ENCODE measurements at regions not wholly inside any gene's neighbourhood (a gene's known extent, or its start where the extent isn't known, plus 50 kb on each side); places are given as distances from the start of the nearest gene placed in this dataset.

DNA sequence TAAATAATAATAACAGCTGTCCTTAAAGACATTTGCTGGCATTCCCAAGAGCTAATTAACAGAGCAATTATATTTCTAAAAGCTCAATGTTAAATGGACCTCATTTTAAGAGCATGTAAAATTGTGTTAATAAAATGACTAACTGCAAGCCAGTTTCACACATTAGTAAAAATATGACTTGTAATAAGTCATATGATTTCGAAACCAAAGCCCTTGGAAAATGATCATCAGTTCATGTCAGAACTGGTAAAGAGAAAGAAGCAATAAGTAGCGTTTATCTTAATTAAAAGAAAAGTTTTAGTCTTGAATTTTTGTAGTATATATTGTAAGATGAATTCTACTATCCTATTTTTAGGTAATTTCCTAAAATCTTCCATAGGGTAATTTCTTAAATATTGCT is 310.7 kb downstream of the CNTN3 start:
- CTCF ChIA-PET: no interaction called here
- no TSS peak for BruUV-seq (replicated peaks)
- H3K36me3 ChIP-seq (ENCODE audit: control insufficient read depth, insufficient read depth, low read length): no peaks in the 10 kb centered on the region
- intact Hi-C loops (cut with micrococcal nuclease; ENCODE audit: unreplicated experiment): no loop called here
- no peaks in the 10 kb centered on the region for H3K9me3 ChIP-seq
- H3K4me3 ChIP-seq (ENCODE audit: low read depth, low read length): no peak overlapping the region
- no peak overlapping the region for H3K4me3 Mint-ChIP-seq (ENCODE audit: unreplicated experiment)
- TF ChIP-seq, protein P1, sequence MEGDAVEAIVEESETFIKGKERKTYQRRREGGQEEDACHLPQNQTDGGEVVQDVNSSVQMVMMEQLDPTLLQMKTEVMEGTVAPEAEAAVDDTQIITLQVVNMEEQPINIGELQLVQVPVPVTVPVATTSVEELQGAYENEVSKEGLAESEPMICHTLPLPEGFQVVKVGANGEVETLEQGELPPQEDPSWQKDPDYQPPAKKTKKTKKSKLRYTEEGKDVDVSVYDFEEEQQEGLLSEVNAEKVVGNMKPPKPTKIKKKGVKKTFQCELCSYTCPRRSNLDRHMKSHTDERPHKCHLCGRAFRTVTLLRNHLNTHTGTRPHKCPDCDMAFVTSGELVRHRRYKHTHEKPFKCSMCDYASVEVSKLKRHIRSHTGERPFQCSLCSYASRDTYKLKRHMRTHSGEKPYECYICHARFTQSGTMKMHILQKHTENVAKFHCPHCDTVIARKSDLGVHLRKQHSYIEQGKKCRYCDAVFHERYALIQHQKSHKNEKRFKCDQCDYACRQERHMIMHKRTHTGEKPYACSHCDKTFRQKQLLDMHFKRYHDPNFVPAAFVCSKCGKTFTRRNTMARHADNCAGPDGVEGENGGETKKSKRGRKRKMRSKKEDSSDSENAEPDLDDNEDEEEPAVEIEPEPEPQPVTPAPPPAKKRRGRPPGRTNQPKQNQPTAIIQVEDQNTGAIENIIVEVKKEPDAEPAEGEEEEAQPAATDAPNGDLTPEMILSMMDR (IDR thresholded peaks at IDR 0.05; ENCODE audit: insufficient read depth in 1 of 2, low read depth in 1 of 2, low read length in 1 of 2, severe bottlenecking in 1 of 2, unreplicated experiment in 1 of 2): no peak
- no peaks in the 10 kb centered on the region for H3K27me3 Mint-ChIP-seq (ENCODE audit: insufficient read depth, unreplicated experiment)
- no peaks in the 10 kb centered on the region for H3K36me3 Mint-ChIP-seq (ENCODE audit: insufficient read depth, unreplicated experiment)
- no peak for DNase-seq
- POLR2A ChIA-PET: no interaction called here
- H3K27me3 ChIP-seq (replicated peaks; ENCODE audit: control insufficient read depth, insufficient read depth, low read length): no peaks in the 10 kb centered on the region
- no peaks in the 10 kb centered on the region for H3K4me1 ChIP-seq
- H3K27ac Mint-ChIP-seq (ENCODE audit: unreplicated experiment): no peak overlapping the region
- H3K4me1 Mint-ChIP-seq (ENCODE audit: low read depth, unreplicated experiment): no peaks in the 10 kb centered on the region
- H3K9me3 Mint-ChIP-seq (ENCODE audit: unreplicated experiment): no peaks in the 10 kb centered on the region

DNA sequence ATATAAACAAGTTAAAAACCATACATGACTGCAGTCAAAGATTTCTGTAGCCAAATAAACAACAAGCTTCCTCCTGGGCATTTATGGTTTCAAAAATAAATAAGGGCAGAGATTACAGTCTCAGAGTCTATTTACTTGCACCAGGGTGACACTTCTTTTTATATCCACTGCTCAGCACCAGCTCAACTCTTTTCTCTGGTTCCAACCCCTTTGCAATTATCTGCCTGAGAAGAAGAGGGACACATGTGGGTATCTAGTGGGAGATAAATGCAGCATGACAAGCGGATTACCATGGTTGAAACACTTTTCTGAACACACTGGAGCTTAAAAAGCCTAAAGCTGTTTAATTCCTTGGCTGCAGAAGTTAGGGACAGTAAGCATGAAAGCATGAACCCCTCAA is 311.5 kb downstream of the CNTN3 start:
- DNase-seq: no peak
- intact Hi-C loops (cut with micrococcal nuclease; ENCODE audit: unreplicated experiment): no loop called here
- Mint-ChIP-seq H3K27ac (ENCODE audit: unreplicated experiment) (no peak overlapping the region), H3K36me3 (ENCODE audit: insufficient read depth, unreplicated experiment) (no peaks in the 10 kb centered on the region), H3K9me3 (ENCODE audit: unreplicated experiment) (no peaks in the 10 kb centered on the region), H3K27me3 (ENCODE audit: insufficient read depth, unreplicated experiment) (peaks cover 2% of the 10 kb centered on the region), H3K4me3 (ENCODE audit: unreplicated experiment) (no peak overlapping the region), H3K4me1 (ENCODE audit: low read depth, unreplicated experiment) (no peaks in the 10 kb centered on the region)
- ChIA-PET POLR2A (no interaction called here), CTCF (no interaction called here)
- Histone ChIP-seq H3K4me3 (ENCODE audit: low read depth, low read length) (no peak overlapping the region), H3K4me1 (no peaks in the 10 kb centered on the region), H3K36me3 (ENCODE audit: control insufficient read depth, insufficient read depth, low read length) (no peaks in the 10 kb centered on the region), H3K27me3 (replicated peaks; ENCODE audit: control insufficient read depth, insufficient read depth, low read length) (no peaks in the 10 kb centered on the region), H3K9me3 (no peaks in the 10 kb centered on the region)
- TF ChIP-seq, protein P1 (IDR thresholded peaks at IDR 0.05; ENCODE audit: insufficient read depth in 1 of 2, low read depth in 1 of 2, low read length in 1 of 2, severe bottlenecking in 1 of 2, unreplicated experiment in 1 of 2): no peak
- BruUV-seq (replicated peaks): no TSS peak

GRCh38 chr3:74302281-74302680 is 312.2 kb downstream of the CNTN3 start:
- Mint-ChIP-seq H3K27ac (ENCODE audit: unreplicated experiment) (no peak overlapping the region), H3K4me3 (ENCODE audit: unreplicated experiment) (no peak overlapping the region), H3K27me3 (ENCODE audit: insufficient read depth, unreplicated experiment) (peaks cover 3% of the 10 kb centered on the region), H3K4me1 (ENCODE audit: low read depth, unreplicated experiment) (no peaks in the 10 kb centered on the region), H3K9me3 (ENCODE audit: unreplicated experiment) (no peaks in the 10 kb centered on the region), H3K36me3 (ENCODE audit: insufficient read depth, unreplicated experiment) (no peaks in the 10 kb centered on the region)
- H3K4me3 ChIP-seq (ENCODE audit: low read depth, low read length): no peak overlapping the region
- H3K4me1 ChIP-seq: no peaks in the 10 kb centered on the region
- TF ChIP-seq, protein P1 (IDR thresholded peaks at IDR 0.05; ENCODE audit: insufficient read depth in 1 of 2, low read depth in 1 of 2, low read length in 1 of 2, severe bottlenecking in 1 of 2, unreplicated experiment in 1 of 2): no peak
- intact Hi-C loops (cut with micrococcal nuclease; ENCODE audit: unreplicated experiment): no loop called here
- no TSS peak for BruUV-seq (replicated peaks)
- ChIA-PET POLR2A (no interaction called here), CTCF (no interaction called here)
- no peaks in the 10 kb centered on the region for H3K27me3 ChIP-seq (replicated peaks; ENCODE audit: control insufficient read depth, insufficient read depth, low read length)
- no peaks in the 10 kb centered on the region for H3K9me3 ChIP-seq
- DNase-seq: no peak
- no peaks in the 10 kb centered on the region for H3K36me3 ChIP-seq (ENCODE audit: control insufficient read depth, insufficient read depth, low read length)

All from Caco-2 (cell line).